Activated CD4-positive, alpha-beta T cell treated with anti-CD3 and anti-CD28 coated beads, Interleukin-2, amount 50 U/mL, for 16 hours (primary cell): ENCODE measurements at regions not wholly inside any gene's neighbourhood (a gene's known extent, or its start where the extent isn't known, plus 50 kb on each side); places are given as distances from the start of the nearest gene placed in this dataset.

ENCODE experiments used
- DNase-seq: peaks from one replicate; pipeline ENCODE4 v3.0.0-alpha.2; 2020

- no peak for DNase-seq
Measured at GRCh38 chr18:39072970-39073369, 1507.4 kb upstream of the CELF4 start.

- DNase-seq, result no peak
Measured at GRCh38 chr18:39062426-39062825, 1496.8 kb upstream of the CELF4 start.

GRCh38 chr18:39058386-39059000 is 1492.9 kb upstream of the CELF4 start:
- DNase-seq, result no peak

- DNase-seq, result no peak
Measured at GRCh38 chr18:39057423-39058064, 1491.9 kb upstream of the CELF4 start.

- DNase-seq, result no peak
Measured at GRCh38 chr18:39053571-39053970, 1488.0 kb upstream of the CELF4 start.

- DNase-seq, result no peak
Measured at GRCh38 chr18:39051013-39051412, 1485.4 kb upstream of the CELF4 start.

GRCh38 chr18:39039813-39040212 is 1474.2 kb upstream of the CELF4 start:
- no peak for DNase-seq

GRCh38 chr18:39037925-39038324 is 1472.3 kb upstream of the CELF4 start:
- no peak for DNase-seq

GRCh38 chr18:39033312-39033711 is 1467.7 kb upstream of the CELF4 start:
- no peak for DNase-seq

GRCh38 chr18:39031647-39032046 is 1466.0 kb upstream of the CELF4 start:
- no peak for DNase-seq

- DNase-seq, result no peak
Measured at GRCh38 chr18:39030124-39030655, 1464.6 kb upstream of the CELF4 start.

GRCh38 chr18:39025531-39025930 is 1459.9 kb upstream of the CELF4 start:
- no peak for DNase-seq

GRCh38 chr18:39019989-39020388 is 1454.4 kb upstream of the CELF4 start:
- DNase-seq, result no peak

- DNase-seq, result no peak
Measured at GRCh38 chr18:39007031-39007902, 1441.7 kb upstream of the CELF4 start.

GRCh38 chr18:38996056-38996455 is 1430.5 kb upstream of the CELF4 start:
- DNase-seq, result no peak

- no peak for DNase-seq
Measured at GRCh38 chr18:38993342-38993741, 1427.7 kb upstream of the CELF4 start.

GRCh38 chr18:38984968-38985367 is 1419.4 kb upstream of the CELF4 start:
- no peak for DNase-seq

GRCh38 chr18:38982072-38982471 is 1416.5 kb upstream of the CELF4 start:
- DNase-seq, result no peak

- no peak for DNase-seq
Measured at GRCh38 chr18:38981389-38981788, 1415.8 kb upstream of the CELF4 start.

- DNase-seq, result no peak
Measured at GRCh38 chr18:38980420-38980819, 1414.8 kb upstream of the CELF4 start.

GRCh38 chr18:38972571-38972970 is 1407.0 kb upstream of the CELF4 start:
- no peak for DNase-seq

GRCh38 chr18:38971881-38972280 is 1406.3 kb upstream of the CELF4 start:
- DNase-seq, result no peak

- DNase-seq, result no peak
Measured at GRCh38 chr18:38966841-38967240, 1401.2 kb upstream of the CELF4 start.
